ENCODE measurements at regions not wholly inside any gene's neighbourhood (a gene's known extent, or its start where the extent isn't known, plus 50 kb on each side); places are given as distances from the start of the nearest gene placed in this dataset.
"Not testable (repeated sequence)": the region's sequence is repeated elsewhere in the genome, so short reads cannot be mapped to it uniquely, and the experiment has no call there.

DNA sequence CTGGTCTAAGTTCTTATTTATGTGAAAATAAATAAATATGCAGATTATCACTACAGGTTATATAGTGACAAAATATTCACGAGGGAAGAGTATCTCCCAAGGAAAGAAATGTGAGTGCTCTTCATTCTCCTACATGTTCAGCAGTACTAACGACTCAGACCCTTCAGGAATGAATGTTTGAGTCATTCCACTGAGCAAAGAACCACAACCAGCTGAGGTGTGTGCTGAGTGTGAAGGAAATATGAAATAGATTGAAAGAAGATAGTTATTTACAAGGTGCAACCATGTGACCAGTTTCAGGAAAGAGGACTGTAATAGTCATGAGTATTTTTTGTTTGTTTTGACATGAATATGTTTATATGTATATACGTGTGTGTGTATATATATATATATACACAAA lies 228.7 kb downstream of the TUSC1 start:
- H3K9me3 ChIP-seq, result no peaks in the 10 kb centered on the region
- WGBS, 2 donors, result 59 to 61% methylated on average over 3 of the region's 3 CpGs
- H3K36me3 ChIP-seq, result no peaks in the 10 kb centered on the region
- intact Hi-C loops (cut with DNase I), result no loop called here
- no peaks in the 10 kb centered on the region for H3K27me3 ChIP-seq
- no peaks in the 10 kb centered on the region for H3K4me1 ChIP-seq
- no peak overlapping the region for H3K4me3 ChIP-seq
- no peak for DNase-seq
- TF ChIP-seq, protein P1, sequence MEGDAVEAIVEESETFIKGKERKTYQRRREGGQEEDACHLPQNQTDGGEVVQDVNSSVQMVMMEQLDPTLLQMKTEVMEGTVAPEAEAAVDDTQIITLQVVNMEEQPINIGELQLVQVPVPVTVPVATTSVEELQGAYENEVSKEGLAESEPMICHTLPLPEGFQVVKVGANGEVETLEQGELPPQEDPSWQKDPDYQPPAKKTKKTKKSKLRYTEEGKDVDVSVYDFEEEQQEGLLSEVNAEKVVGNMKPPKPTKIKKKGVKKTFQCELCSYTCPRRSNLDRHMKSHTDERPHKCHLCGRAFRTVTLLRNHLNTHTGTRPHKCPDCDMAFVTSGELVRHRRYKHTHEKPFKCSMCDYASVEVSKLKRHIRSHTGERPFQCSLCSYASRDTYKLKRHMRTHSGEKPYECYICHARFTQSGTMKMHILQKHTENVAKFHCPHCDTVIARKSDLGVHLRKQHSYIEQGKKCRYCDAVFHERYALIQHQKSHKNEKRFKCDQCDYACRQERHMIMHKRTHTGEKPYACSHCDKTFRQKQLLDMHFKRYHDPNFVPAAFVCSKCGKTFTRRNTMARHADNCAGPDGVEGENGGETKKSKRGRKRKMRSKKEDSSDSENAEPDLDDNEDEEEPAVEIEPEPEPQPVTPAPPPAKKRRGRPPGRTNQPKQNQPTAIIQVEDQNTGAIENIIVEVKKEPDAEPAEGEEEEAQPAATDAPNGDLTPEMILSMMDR (IDR thresholded peaks at IDR 0.05), result no peak
- ATAC-seq, result no peak
- no peak overlapping the region for H3K27ac ChIP-seq

DNA sequence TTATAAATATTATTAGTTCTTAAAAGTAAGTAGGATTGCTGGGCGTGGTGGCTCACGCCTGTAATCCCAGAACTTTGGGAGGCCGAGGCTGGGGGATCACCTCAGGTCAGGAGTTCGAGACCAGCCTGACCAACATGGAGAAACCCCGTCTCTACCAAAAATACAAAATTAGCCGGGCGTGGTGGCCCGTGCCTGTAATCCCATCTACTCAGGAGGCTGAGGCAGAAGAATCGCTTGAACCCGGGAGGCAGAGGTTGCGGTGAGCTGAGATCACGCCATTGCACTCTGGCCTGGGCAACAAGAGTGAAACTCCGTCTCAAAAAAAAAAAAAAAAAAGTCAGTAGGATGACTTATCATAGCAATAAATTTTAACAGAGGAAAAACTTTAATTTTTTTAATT lies 232.5 kb downstream of the TUSC1 start:
- H3K36me3 ChIP-seq; ATAC-seq; H3K4me1 ChIP-seq; H3K27me3 ChIP-seq; H3K4me3 ChIP-seq; H3K27ac ChIP-seq; H3K9me3 ChIP-seq; intact Hi-C loops (cut with DNase I); DNase-seq: not testable (repeated sequence)
- 87 to 93% methylated on average over 13 of the region's 13 CpGs for WGBS, 2 donors

DNA sequence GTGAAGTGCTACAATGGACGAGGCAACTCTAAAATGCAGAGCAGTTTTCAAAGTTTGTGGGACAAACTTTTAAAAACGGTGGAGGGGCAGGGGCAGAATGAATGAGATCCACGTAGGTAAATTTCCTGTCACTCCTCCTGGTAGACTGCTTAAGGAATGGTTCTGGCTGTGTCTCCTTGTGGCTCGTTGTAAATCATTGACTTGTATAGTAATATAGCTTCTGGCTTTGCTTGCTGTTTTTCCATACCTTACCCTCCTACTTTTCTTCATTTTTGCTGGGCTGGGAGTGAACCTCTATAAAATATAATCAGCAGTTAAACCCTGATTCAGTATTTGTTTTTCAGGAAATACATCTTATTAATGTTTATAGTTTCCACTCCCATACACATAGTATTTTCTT lies 235.7 kb downstream of the TUSC1 start:
- H3K4me1 ChIP-seq, result no peaks in the 10 kb centered on the region
- peaks cover 0 to 9% (median 0%) of the 10 kb centered on the region in 11 donors for H3K9me3 ChIP-seq
- TF ChIP-seq, protein P1 (IDR thresholded peaks at IDR 0.05), result no peak
- ATAC-seq (no peak), DNase-seq (no peak)
- no peaks in the 10 kb centered on the region for H3K27me3 ChIP-seq
- H3K27ac ChIP-seq, result no peak overlapping the region
- intact Hi-C loops (cut with DNase I), result no loop called here
- no peaks in the 10 kb centered on the region for H3K36me3 ChIP-seq
- WGBS, 2 donors, result 63 to 65% methylated on average over 4 of the region's 4 CpGs
- no peak overlapping the region for H3K4me3 ChIP-seq

DNA sequence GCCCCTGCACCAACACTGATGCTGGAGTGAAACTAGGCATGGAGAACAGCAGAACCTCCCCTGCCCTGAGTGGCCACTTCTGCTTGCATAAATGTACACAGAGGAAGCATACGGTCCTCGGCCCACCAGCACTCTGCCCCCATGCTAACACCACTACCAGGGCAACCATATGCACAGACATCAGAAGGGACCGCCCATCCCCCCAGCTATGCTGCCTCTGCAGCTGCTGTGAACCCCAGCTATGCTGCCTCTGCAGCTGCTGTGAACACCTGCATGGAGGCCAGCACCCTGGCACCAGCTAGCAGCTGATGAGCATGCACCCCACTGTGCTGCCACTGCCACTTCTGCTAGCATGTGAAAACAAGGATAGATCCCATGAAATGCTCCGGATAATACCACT lies 250.3 kb downstream of the TUSC1 start:
- TF ChIP-seq, protein P1 (IDR thresholded peaks at IDR 0.05), result no peak
- intact Hi-C loops (cut with DNase I), result no loop called here
- 78 to 82% methylated on average over 4 of the region's 4 CpGs for WGBS, 2 donors
- Histone ChIP-seq H3K36me3 (no peaks in the 10 kb centered on the region), H3K27me3 (no peaks in the 10 kb centered on the region), H3K4me1 (no peaks in the 10 kb centered on the region), H3K9me3 (peaks cover 0 to 32% (median 3%) of the 10 kb centered on the region in 11 donors), H3K4me3 (no peak overlapping the region), H3K27ac (no peak overlapping the region)
- DNase-seq, result no peak
- no peak for ATAC-seq

DNA sequence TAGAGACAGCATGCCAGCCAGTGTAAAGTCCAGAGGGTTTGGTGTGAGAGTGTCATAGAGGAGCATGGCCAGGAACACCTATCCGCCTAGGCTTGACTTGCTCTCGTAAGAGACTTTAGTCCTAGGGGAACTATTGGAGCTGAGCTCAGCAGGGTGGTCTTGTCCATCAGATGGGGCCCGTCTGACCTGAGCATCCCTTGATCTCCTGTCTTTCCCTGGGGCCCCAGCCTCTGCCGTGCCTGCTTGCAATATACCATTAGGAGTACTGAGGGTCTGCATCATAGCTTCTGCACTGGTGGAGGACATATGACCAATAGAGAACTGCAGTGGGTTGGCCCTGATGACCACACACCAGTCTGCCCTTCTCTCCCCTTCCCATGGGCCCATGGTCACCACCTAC lies 251.0 kb downstream of the TUSC1 start:
- no peaks in the 10 kb centered on the region for H3K27me3 ChIP-seq
- 72 to 83% methylated on average over 4 of the region's 4 CpGs for WGBS, 2 donors
- no peak for ATAC-seq
- intact Hi-C loops (cut with DNase I), result no loop called here
- H3K9me3 ChIP-seq, result peaks cover 0 to 26% (median 4%) of the 10 kb centered on the region in 11 donors
- H3K4me3 ChIP-seq, result no peak overlapping the region
- no peak for DNase-seq
- H3K27ac ChIP-seq, result no peak overlapping the region
- TF ChIP-seq, protein P1 (IDR thresholded peaks at IDR 0.05), result no peak
- no peaks in the 10 kb centered on the region for H3K36me3 ChIP-seq
- no peaks in the 10 kb centered on the region for H3K4me1 ChIP-seq

Measured in heart right ventricle (tissue), 16 donors.